ENCODE measurements at regions not wholly inside any gene's neighbourhood (a gene's known extent, or its start where the extent isn't known, plus 50 kb on each side); places are given as distances from the start of the nearest gene placed in this dataset.

- no peak for DNase-seq
- no peaks in the 10 kb centered on the region for H3K27me3 ChIP-seq (replicated peaks in 2 of 5; ENCODE audit: control insufficient read depth in 4 of 5, insufficient read depth in 5 of 5, low read length in 4 of 5)
- no peaks in the 10 kb centered on the region for H3K9me3 ChIP-seq (ENCODE audit: control extremely low read depth in 1 of 5, control insufficient read depth in 4 of 5, insufficient read depth in 2 of 5, low read depth in 1 of 5, low read length in 4 of 5)
- peaks cover 11 to 54% (median 31%) of the 10 kb centered on the region in 4 experiments for H3K4me1 ChIP-seq (ENCODE audit: control extremely low read depth in 1 of 4, control insufficient read depth in 4 of 4, insufficient read depth in 4 of 4, low read length in 3 of 4)
- no peak overlapping the region for H3K27ac ChIP-seq (ENCODE audit: insufficient read depth in 1 of 2, low read depth in 1 of 2, low read length in 2 of 2, poor library complexity in 1 of 2, severe bottlenecking in 2 of 2)
- no peak overlapping the region for H3K4me3 ChIP-seq (ENCODE audit: control insufficient read depth in 1 of 7, extremely low read depth in 1 of 7, insufficient read depth in 4 of 7, low read depth in 2 of 7, low read length in 6 of 7)
- POLR2A ChIA-PET, result no interaction called here
- WGBS (ENCODE audit: insufficient coverage), result 92% methylated on average over 7 of the region's 9 CpGs
- no peaks in the 10 kb centered on the region for H3K36me3 ChIP-seq (ENCODE audit: control insufficient read depth in 4 of 4, insufficient read depth in 4 of 4, low read length in 3 of 4)
- CTCF ChIA-PET, result no interaction called here
These were observed 90.8 kb upstream of the HS6ST1 start for GRCh38 chr2:128409326-128410034.

- ChIA-PET CTCF (no interaction called here), POLR2A (no interaction called here)
These were observed 91.5 kb upstream of the HS6ST1 start for GRCh38 chr2:128410035-128410757.

GRCh38 chr2:128410758-128411215 lies 92.1 kb upstream of the HS6ST1 start:
- Histone ChIP-seq H3K9me3 (ENCODE audit: control extremely low read depth in 1 of 5, control insufficient read depth in 4 of 5, insufficient read depth in 2 of 5, low read depth in 1 of 5, low read length in 4 of 5) (no peaks in the 10 kb centered on the region), H3K27me3 (replicated peaks in 2 of 5; ENCODE audit: control insufficient read depth in 4 of 5, insufficient read depth in 5 of 5, low read length in 4 of 5) (no peaks in the 10 kb centered on the region), H3K4me1 (ENCODE audit: control extremely low read depth in 1 of 4, control insufficient read depth in 4 of 4, insufficient read depth in 4 of 4, low read length in 3 of 4) (peaks cover 11 to 66% (median 34%) of the 10 kb centered on the region in 4 experiments), H3K27ac (ENCODE audit: insufficient read depth in 1 of 2, low read depth in 1 of 2, low read length in 2 of 2, poor library complexity in 1 of 2, severe bottlenecking in 2 of 2) (no peak overlapping the region), H3K36me3 (ENCODE audit: control insufficient read depth in 4 of 4, insufficient read depth in 4 of 4, low read length in 3 of 4) (no peaks in the 10 kb centered on the region), H3K4me3 (ENCODE audit: control insufficient read depth in 1 of 7, extremely low read depth in 1 of 7, insufficient read depth in 4 of 7, low read depth in 2 of 7, low read length in 6 of 7) (no peak overlapping the region)
- POLR2A ChIA-PET, result no interaction called here
- WGBS (ENCODE audit: insufficient coverage), result 100% methylated on average over 8 of the region's 8 CpGs
- CTCF ChIA-PET, result no interaction called here
- DNase-seq, result no peak

More at GRCh38 chr2:128410035-128410757, 91.5 kb upstream of the HS6ST1 start:
- DNase-seq, result no peak
- H3K4me1 ChIP-seq (ENCODE audit: control extremely low read depth in 1 of 4, control insufficient read depth in 4 of 4, insufficient read depth in 4 of 4, low read length in 3 of 4), result peaks cover 11 to 60% (median 31%) of the 10 kb centered on the region in 4 experiments
- H3K27ac ChIP-seq (ENCODE audit: insufficient read depth in 1 of 2, low read depth in 1 of 2, low read length in 2 of 2, poor library complexity in 1 of 2, severe bottlenecking in 2 of 2), result no peak overlapping the region
- 91% methylated on average over 8 of the region's 10 CpGs for WGBS (ENCODE audit: insufficient coverage)
- H3K4me3 ChIP-seq (ENCODE audit: control insufficient read depth in 1 of 7, extremely low read depth in 1 of 7, insufficient read depth in 4 of 7, low read depth in 2 of 7, low read length in 6 of 7), result no peak overlapping the region
- no peaks in the 10 kb centered on the region for H3K27me3 ChIP-seq (replicated peaks in 2 of 5; ENCODE audit: control insufficient read depth in 4 of 5, insufficient read depth in 5 of 5, low read length in 4 of 5)
- H3K9me3 ChIP-seq (ENCODE audit: control extremely low read depth in 1 of 5, control insufficient read depth in 4 of 5, insufficient read depth in 2 of 5, low read depth in 1 of 5, low read length in 4 of 5), result no peaks in the 10 kb centered on the region
- no peaks in the 10 kb centered on the region for H3K36me3 ChIP-seq (ENCODE audit: control insufficient read depth in 4 of 4, insufficient read depth in 4 of 4, low read length in 3 of 4)

GRCh38 chr2:128411431-128411830 lies 92.8 kb upstream of the HS6ST1 start:
- Histone ChIP-seq H3K36me3 (ENCODE audit: control insufficient read depth in 4 of 4, insufficient read depth in 4 of 4, low read length in 3 of 4) (no peaks in the 10 kb centered on the region), H3K27me3 (replicated peaks in 2 of 5; ENCODE audit: control insufficient read depth in 4 of 5, insufficient read depth in 5 of 5, low read length in 4 of 5) (no peaks in the 10 kb centered on the region), H3K27ac (ENCODE audit: insufficient read depth in 1 of 2, low read depth in 1 of 2, low read length in 2 of 2, poor library complexity in 1 of 2, severe bottlenecking in 2 of 2) (no peak overlapping the region), H3K4me3 (ENCODE audit: control insufficient read depth in 1 of 7, extremely low read depth in 1 of 7, insufficient read depth in 4 of 7, low read depth in 2 of 7, low read length in 6 of 7) (no peak overlapping the region), H3K4me1 (ENCODE audit: control extremely low read depth in 1 of 4, control insufficient read depth in 4 of 4, insufficient read depth in 4 of 4, low read length in 3 of 4) (peaks cover 11 to 67% (median 34%) of the 10 kb centered on the region in 4 experiments), H3K9me3 (ENCODE audit: control extremely low read depth in 1 of 5, control insufficient read depth in 4 of 5, insufficient read depth in 2 of 5, low read depth in 1 of 5, low read length in 4 of 5) (no peaks in the 10 kb centered on the region)
- ChIA-PET CTCF (interaction anchor here (0.8 to 1.5 kb wide), 2 partner anchors 12 to 18 kb away, joined by 3 to 4 read pairs; no protein-coding TSS in a partner anchor), POLR2A (no interaction called here)
- DNase-seq, result no peak
- WGBS (ENCODE audit: insufficient coverage), result 94% methylated on average over 6 of the region's 9 CpGs

GRCh38 chr2:128412181-128412871 lies 93.7 kb upstream of the HS6ST1 start:
- CTCF ChIA-PET, result interaction anchor here (0.8 to 1.5 kb wide), 2 partner anchors 11 to 19 kb away, joined by 3 to 4 read pairs; no protein-coding TSS in a partner anchor
- POLR2A ChIA-PET, result no interaction called here
- WGBS (ENCODE audit: insufficient coverage), result 96% methylated on average over 4 of the region's 7 CpGs

GRCh38 chr2:128413014-128413717 lies 94.5 kb upstream of the HS6ST1 start:
- ChIA-PET POLR2A (no interaction called here), CTCF (interaction anchor here (0.6 to 1.5 kb wide), 5 partner anchors 9 to 60 kb away, joined by 3 to 4 read pairs (median 4); no protein-coding TSS in a partner anchor)
- H3K9me3 ChIP-seq (ENCODE audit: control extremely low read depth in 1 of 5, control insufficient read depth in 4 of 5, insufficient read depth in 2 of 5, low read depth in 1 of 5, low read length in 4 of 5), result no peaks in the 10 kb centered on the region
- WGBS (ENCODE audit: insufficient coverage), result 88% methylated on average over 10 of the region's 10 CpGs
- peaks cover 11 to 72% (median 36%) of the 10 kb centered on the region in 4 experiments for H3K4me1 ChIP-seq (ENCODE audit: control extremely low read depth in 1 of 4, control insufficient read depth in 4 of 4, insufficient read depth in 4 of 4, low read length in 3 of 4)
- no peak overlapping the region for H3K4me3 ChIP-seq (ENCODE audit: control insufficient read depth in 1 of 7, extremely low read depth in 1 of 7, insufficient read depth in 4 of 7, low read depth in 2 of 7, low read length in 6 of 7)
- no peaks in the 10 kb centered on the region for H3K27me3 ChIP-seq (replicated peaks in 2 of 5; ENCODE audit: control insufficient read depth in 4 of 5, insufficient read depth in 5 of 5, low read length in 4 of 5)
- no peaks in the 10 kb centered on the region for H3K36me3 ChIP-seq (ENCODE audit: control insufficient read depth in 4 of 4, insufficient read depth in 4 of 4, low read length in 3 of 4)
- no peak for DNase-seq
- H3K27ac ChIP-seq (ENCODE audit: insufficient read depth in 1 of 2, low read depth in 1 of 2, low read length in 2 of 2, poor library complexity in 1 of 2, severe bottlenecking in 2 of 2), result no peak overlapping the region

More at GRCh38 chr2:128412181-128412871, 93.7 kb upstream of the HS6ST1 start:
- Histone ChIP-seq H3K27ac (ENCODE audit: insufficient read depth in 1 of 2, low read depth in 1 of 2, low read length in 2 of 2, poor library complexity in 1 of 2, severe bottlenecking in 2 of 2) (no peak overlapping the region), H3K4me1 (ENCODE audit: control extremely low read depth in 1 of 4, control insufficient read depth in 4 of 4, insufficient read depth in 4 of 4, low read length in 3 of 4) (peaks cover 11 to 76% (median 37%) of the 10 kb centered on the region in 4 experiments), H3K27me3 (replicated peaks in 2 of 5; ENCODE audit: control insufficient read depth in 4 of 5, insufficient read depth in 5 of 5, low read length in 4 of 5) (no peaks in the 10 kb centered on the region), H3K9me3 (ENCODE audit: control extremely low read depth in 1 of 5, control insufficient read depth in 4 of 5, insufficient read depth in 2 of 5, low read depth in 1 of 5, low read length in 4 of 5) (no peaks in the 10 kb centered on the region), H3K4me3 (ENCODE audit: control insufficient read depth in 1 of 7, extremely low read depth in 1 of 7, insufficient read depth in 4 of 7, low read depth in 2 of 7, low read length in 6 of 7) (no peak overlapping the region), H3K36me3 (ENCODE audit: control insufficient read depth in 4 of 4, insufficient read depth in 4 of 4, low read length in 3 of 4) (no peaks in the 10 kb centered on the region)
- DNase-seq, result peak in 1 of 3 donors; percentile 19
